HL-60 (cell line): ENCODE measurements at regions not wholly inside any gene's neighbourhood (a gene's known extent, or its start where the extent isn't known, plus 50 kb on each side); places are given as distances from the start of the nearest gene placed in this dataset.
"Not testable (repeated sequence)": the region's sequence is repeated elsewhere in the genome, so short reads cannot be mapped to it uniquely, and the experiment has no call there.

Experiments
- DNase-seq, 2 experiments: peaks; one replicate each; pipeline ENCODE4 v3.0.0-alpha.2; 2010 to 2020; ENCODE audit warnings: low read depth in 1 of 2, low spot score in 1 of 2
- H3K27ac ChIP-seq: fragments of 250-450 bp; sonication (Bioruptor Pico); replicated peaks from 2 replicates; pipeline ENCODE4 v1.5.1; 2020; ENCODE audit warnings: mild to moderate bottlenecking, moderate library complexity
- H3K27me3 ChIP-seq: fragments of 250-450 bp; sonication (Bioruptor Pico); 2 replicates; pipeline ENCODE4 v1.5.1; 2021; ENCODE audit warnings: mild to moderate bottlenecking, moderate library complexity; ENCODE audit not compliant: insufficient read depth, poor library complexity, severe bottlenecking
- H3K4me3 ChIP-seq: replicated peaks from 2 replicates; pipeline ENCODE4 v1.5.1; 2011; ENCODE audit warnings: mild to moderate bottlenecking, control low read depth, low read length; ENCODE audit not compliant: insufficient read depth
- CTCF ChIP-seq: IDR thresholded peaks from one replicate; pipeline ENCODE4 v1.5.1; 2011; ENCODE audit warnings: low read length, control low read depth, inconsistent platforms; ENCODE audit not compliant: insufficient read depth
- GABPA ChIP-seq: IDR thresholded peaks from 2 replicates; pipeline ENCODE4 v1.6.1; 2012; ENCODE audit warnings: low read depth
- POLR2AphosphoS5 ChIP-seq: IDR thresholded peaks from 2 replicates; pipeline ENCODE4 v1.6.1; 2012; ENCODE audit warnings: low read depth
- SPI1 ChIP-seq: IDR thresholded peaks from 2 replicates; pipeline ENCODE4 v1.6.1; 2012; ENCODE audit warnings: low read depth, mild to moderate bottlenecking, borderline replicate concordance
- TF ChIP-seq, protein P1 (sequence below): IDR thresholded peaks from 2 replicates; pipeline ENCODE4 v1.6.1; 2012; ENCODE audit warnings: low read depth; ENCODE audit not compliant: insufficient replicate concordance

DNA sequence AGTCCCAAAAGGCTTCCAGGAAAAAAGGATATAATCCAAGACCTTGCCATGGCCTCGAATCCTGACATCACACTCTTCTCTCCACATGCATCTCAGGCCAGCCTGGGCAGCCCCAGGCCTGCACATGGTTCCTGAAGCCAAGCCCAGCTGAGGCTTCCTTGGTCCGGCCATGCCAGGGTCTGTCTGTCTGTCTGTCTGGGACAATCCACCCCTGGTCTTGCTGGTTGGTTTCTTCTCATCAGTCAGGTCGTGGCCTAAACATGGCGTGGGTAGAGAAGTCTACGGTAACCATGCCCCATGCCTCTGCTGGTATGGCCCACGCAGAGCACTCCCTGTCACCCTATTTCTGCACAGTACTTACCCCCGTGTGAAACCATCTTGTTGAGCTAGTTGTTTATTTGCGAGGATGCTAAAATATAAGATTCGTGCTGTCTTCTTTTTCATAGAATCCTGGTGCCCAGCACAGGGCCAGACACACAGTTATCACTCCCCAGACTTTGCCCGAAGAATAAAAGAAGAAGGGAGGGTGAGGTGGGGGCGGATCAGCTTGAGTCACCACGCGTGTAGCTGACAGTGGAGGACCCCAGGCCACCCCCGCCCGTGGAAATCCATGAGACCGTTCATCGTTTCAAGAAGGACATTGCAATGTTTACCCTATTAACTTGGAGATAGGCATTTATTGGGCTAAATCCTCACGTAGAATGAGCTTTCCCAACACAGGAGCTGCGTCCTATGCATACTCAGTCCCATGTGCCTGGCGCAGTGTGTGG lies 107.2 kb downstream of the RNASET2 start:
- Histone ChIP-seq H3K27me3 (no peaks in the 10 kb centered on the region), H3K27ac (no peak overlapping the region), H3K4me3 (no peak overlapping the region)
- TF ChIP-seq, protein P1, sequence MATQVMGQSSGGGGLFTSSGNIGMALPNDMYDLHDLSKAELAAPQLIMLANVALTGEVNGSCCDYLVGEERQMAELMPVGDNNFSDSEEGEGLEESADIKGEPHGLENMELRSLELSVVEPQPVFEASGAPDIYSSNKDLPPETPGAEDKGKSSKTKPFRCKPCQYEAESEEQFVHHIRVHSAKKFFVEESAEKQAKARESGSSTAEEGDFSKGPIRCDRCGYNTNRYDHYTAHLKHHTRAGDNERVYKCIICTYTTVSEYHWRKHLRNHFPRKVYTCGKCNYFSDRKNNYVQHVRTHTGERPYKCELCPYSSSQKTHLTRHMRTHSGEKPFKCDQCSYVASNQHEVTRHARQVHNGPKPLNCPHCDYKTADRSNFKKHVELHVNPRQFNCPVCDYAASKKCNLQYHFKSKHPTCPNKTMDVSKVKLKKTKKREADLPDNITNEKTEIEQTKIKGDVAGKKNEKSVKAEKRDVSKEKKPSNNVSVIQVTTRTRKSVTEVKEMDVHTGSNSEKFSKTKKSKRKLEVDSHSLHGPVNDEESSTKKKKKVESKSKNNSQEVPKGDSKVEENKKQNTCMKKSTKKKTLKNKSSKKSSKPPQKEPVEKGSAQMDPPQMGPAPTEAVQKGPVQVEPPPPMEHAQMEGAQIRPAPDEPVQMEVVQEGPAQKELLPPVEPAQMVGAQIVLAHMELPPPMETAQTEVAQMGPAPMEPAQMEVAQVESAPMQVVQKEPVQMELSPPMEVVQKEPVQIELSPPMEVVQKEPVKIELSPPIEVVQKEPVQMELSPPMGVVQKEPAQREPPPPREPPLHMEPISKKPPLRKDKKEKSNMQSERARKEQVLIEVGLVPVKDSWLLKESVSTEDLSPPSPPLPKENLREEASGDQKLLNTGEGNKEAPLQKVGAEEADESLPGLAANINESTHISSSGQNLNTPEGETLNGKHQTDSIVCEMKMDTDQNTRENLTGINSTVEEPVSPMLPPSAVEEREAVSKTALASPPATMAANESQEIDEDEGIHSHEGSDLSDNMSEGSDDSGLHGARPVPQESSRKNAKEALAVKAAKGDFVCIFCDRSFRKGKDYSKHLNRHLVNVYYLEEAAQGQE, result no peak
- TF ChIP-seq POLR2AphosphoS5, result no peak
- no peak for TF ChIP-seq SPI1
- TF ChIP-seq CTCF, result no peak
- TF ChIP-seq GABPA, result no peak
- DNase-seq, result no peak

DNA sequence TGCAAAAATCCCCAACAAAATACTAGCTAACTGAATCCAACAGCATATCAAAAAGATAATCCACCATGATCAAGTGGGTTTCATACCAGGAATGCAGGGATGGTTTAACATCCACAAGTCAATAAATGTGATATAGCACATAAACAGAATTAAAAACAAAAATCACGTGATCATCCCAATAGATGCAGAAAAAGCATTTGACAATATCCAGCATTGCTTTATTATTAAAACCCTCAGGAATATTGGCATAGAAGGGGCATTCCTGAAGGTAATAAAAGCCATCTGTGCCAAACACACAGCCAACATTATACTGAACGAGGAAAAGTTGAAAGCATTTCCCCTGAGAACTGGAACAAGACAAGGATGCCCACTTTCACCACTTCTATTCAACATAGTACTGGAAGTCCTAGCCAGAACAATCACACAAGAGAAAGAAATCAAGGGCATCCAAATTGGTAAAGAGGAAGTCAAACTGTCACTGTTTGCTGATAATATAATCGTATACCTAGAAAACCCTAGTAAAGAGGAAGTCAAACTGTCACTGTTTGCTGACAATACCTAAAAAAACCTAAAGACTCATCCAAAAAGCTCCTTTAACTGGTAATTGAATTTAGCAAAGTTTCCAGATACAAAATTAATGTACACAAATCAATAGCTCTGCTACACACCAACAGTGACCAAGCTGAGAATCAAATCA lies 109.8 kb downstream of the RNASET2 start:
- not testable (repeated sequence) for H3K27me3 ChIP-seq, H3K27ac ChIP-seq, H3K4me3 ChIP-seq, DNase-seq
- peak; percentile 89 for TF ChIP-seq SPI1

DNA sequence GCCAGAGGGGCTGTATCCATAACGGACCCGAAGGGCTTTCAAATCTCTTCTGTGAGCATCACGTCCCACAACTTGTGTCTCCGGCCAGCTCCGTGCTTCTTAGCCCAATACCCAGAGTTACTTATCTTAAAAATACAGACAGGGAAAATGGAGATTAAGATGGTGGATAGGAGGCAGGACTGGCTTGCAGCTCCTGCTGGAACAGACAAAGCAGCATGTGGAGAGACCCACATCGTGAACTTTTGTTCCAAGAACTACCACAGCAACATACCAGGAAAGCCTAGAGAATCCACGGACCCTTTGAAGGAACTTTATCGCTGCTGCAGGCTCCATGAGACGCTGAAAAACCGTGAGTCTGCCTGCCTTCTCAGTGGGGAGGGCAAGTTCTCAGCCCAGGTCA lies 113.7 kb downstream of the RNASET2 start:
- no peak overlapping the region for H3K4me3 ChIP-seq
- no peak for DNase-seq
- TF ChIP-seq SPI1 (no peak), GABPA (no peak), CTCF (no peak), POLR2AphosphoS5 (no peak)
- TF ChIP-seq, protein P1, result no peak
- no peaks in the 10 kb centered on the region for H3K27me3 ChIP-seq
- no peak overlapping the region for H3K27ac ChIP-seq

DNA sequence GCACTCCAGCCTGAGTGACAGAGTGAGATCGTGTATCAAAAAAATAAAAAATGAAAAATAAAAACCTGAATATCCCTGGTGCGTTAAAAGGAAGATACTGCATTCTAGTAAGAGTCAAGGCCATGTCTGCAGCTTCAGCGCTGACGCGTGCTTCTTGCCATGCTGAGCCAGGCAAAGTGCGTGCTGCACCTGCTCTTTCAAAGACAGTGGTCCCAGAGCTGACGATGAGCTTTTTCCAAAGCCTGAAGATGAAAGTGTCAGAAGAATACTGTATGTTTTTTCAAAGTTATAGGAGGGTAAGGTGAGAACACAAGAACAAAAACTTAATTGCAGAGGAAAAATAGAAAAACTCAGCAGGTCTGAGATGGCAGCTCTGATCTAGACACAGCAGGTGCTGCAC lies 115.1 kb downstream of the RNASET2 start:
- H3K27me3 ChIP-seq, result no peaks in the 10 kb centered on the region
- no peak overlapping the region for H3K4me3 ChIP-seq
- H3K27ac ChIP-seq, result no peak overlapping the region
- TF ChIP-seq POLR2AphosphoS5 (no peak), GABPA (no peak), SPI1 (no peak), CTCF (no peak)
- TF ChIP-seq, protein P1, result no peak
- DNase-seq, result no peak
